GM18870 (cell line): ENCODE measurements at regions not wholly inside any gene's neighbourhood (a gene's known extent, or its start where the extent isn't known, plus 50 kb on each side); places are given as distances from the start of the nearest gene placed in this dataset.
"Not testable (repeated sequence)": the region's sequence is repeated elsewhere in the genome, so short reads cannot be mapped to it uniquely, and the experiment has no call there.

Experiments used
- ATAC-seq: cut with Tn5 transposase; IDR thresholded peaks from one replicate; pipeline ENCODE4 v1.9.1; 2021; ENCODE audit warnings: moderate library complexity; ENCODE audit not compliant: unreplicated experiment

GRCh38 chr18:10164271-10165071 lies 250.7 kb downstream of the VAPA start:
- ATAC-seq = no peak

- ATAC-seq = no peak
Measured at GRCh38 chr18:10166164-10166807, 252.5 kb downstream of the VAPA start.

GRCh38 chr18:10167759-10168158 lies 253.9 kb downstream of the VAPA start:
- ATAC-seq = no peak

GRCh38 chr18:10168477-10168876 lies 254.7 kb downstream of the VAPA start:
- no peak for ATAC-seq

GRCh38 chr18:10169064-10169562 lies 255.3 kb downstream of the VAPA start:
- no peak for ATAC-seq

GRCh38 chr18:10169814-10170213 lies 256.0 kb downstream of the VAPA start:
- no peak for ATAC-seq

GRCh38 chr18:10170375-10170774 lies 256.6 kb downstream of the VAPA start:
- no peak for ATAC-seq

GRCh38 chr18:10175333-10175732 lies 261.5 kb downstream of the VAPA start:
- ATAC-seq = not testable (repeated sequence)

- ATAC-seq = not testable (repeated sequence)
Measured at GRCh38 chr18:10179326-10179725, 265.5 kb downstream of the VAPA start.

GRCh38 chr18:10182009-10182624 lies 268.3 kb downstream of the VAPA start:
- no peak for ATAC-seq

- ATAC-seq = no peak
Measured at GRCh38 chr18:10184776-10185175, 269.7 kb upstream of the APCDD1 start.

GRCh38 chr18:10188971-10189810 lies 265.2 kb upstream of the APCDD1 start:
- ATAC-seq = no peak

- no peak for ATAC-seq
Measured at GRCh38 chr18:10190564-10190963, 263.9 kb upstream of the APCDD1 start.

GRCh38 chr18:10193444-10193843 lies 261.0 kb upstream of the APCDD1 start:
- no peak for ATAC-seq

- ATAC-seq = no peak
Measured at GRCh38 chr18:10194592-10194991, 259.8 kb upstream of the APCDD1 start.

GRCh38 chr18:10195529-10195928 lies 258.9 kb upstream of the APCDD1 start:
- ATAC-seq = no peak

GRCh38 chr18:10197097-10197496 lies 257.3 kb upstream of the APCDD1 start:
- no peak for ATAC-seq

- ATAC-seq = no peak
Measured at GRCh38 chr18:10201226-10201625, 253.2 kb upstream of the APCDD1 start.

GRCh38 chr18:10201659-10202058 lies 252.8 kb upstream of the APCDD1 start:
- no peak for ATAC-seq

- ATAC-seq = no peak
Measured at GRCh38 chr18:10202845-10203321, 251.6 kb upstream of the APCDD1 start.

- ATAC-seq = no peak
Measured at GRCh38 chr18:10205151-10205550, 249.3 kb upstream of the APCDD1 start.
